HTR-8/SVneo (cell line): ENCODE measurements at regions not wholly inside any gene's neighbourhood (a gene's known extent, or its start where the extent isn't known, plus 50 kb on each side); places are given as distances from the start of the nearest gene placed in this dataset.

Experiments used
- DNase-seq: peaks from one replicate; pipeline ENCODE4 v3.0.0; 2011; ENCODE audit warnings: low spot score, mixed read lengths; ENCODE audit not compliant: insufficient read length
- FAIRE-seq: peaks from 2 replicates; lab custom pipeline; 2011; peaks lifted over from hg19 to GRCh38; lab: Jason Lieb, UNC

- DNase-seq (no peak), FAIRE-seq (no peak)
Measured at GRCh38 chr13:105395041-105395440, 1140.4 kb downstream of the EFNB2 start.

- FAIRE-seq (no peak), DNase-seq (no peak)
Measured at GRCh38 chr13:105389373-105389772, 1146.1 kb downstream of the EFNB2 start.

GRCh38 chr13:105377452-105377851 is 1158.0 kb downstream of the EFNB2 start:
- DNase-seq, result no peak
- FAIRE-seq, result no peak

GRCh38 chr13:105370011-105370650 is 1165.3 kb downstream of the EFNB2 start:
- DNase-seq (no peak), FAIRE-seq (no peak)

GRCh38 chr13:105368781-105369180 is 1166.7 kb downstream of the EFNB2 start:
- FAIRE-seq, result no peak

DNA sequence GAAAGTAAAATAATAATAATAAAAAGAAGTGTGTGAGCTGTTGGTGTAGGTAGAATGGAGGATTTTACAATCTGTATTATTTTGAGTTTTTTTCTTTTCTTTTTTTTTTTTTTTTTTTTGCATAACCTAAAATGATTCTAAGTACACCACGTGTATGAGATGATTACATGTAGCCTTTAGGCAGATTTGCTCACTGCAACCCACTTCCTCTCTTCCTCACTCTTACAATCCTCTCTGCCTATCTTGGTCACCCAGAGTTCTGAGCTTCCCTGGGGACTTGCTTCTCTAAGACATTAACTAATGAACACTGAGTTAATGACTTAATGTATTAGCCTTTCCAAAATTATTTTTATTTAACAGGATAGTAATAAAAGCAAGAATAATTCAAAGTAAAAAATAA is 1169.6 kb downstream of the EFNB2 start:
- DNase-seq (no peak), FAIRE-seq (no peak)

More at GRCh38 chr13:105368781-105369180, 1166.7 kb downstream of the EFNB2 start:
- no peak for DNase-seq

DNA sequence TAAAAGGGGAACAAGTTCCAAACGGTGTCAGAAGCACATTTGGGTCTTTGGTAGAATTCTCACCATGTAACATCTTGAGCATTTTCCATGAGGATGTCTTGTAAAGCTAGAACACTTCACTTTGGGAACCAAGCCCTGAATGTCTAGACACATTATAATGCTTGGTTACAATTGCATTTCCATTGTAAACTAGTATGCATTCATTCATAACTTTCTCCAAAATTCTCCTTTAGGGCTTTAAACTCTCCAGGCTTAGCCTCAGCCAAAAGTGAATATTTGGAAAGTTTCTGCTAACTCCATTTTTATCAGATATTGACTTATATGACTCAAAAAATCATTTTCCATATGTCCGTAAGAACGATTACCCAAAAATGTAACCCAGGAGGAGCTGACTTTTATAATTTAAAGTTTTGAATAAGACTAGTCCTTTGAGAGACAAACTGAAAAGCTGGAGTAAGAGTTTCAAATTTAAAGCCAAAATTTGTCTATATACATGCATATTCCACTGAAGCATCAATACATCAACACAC is 1170.4 kb downstream of the EFNB2 start:
- FAIRE-seq (no peak), DNase-seq (no peak)

GRCh38 chr13:105364191-105364590 is 1171.3 kb downstream of the EFNB2 start:
- FAIRE-seq (no peak), DNase-seq (no peak)

DNA sequence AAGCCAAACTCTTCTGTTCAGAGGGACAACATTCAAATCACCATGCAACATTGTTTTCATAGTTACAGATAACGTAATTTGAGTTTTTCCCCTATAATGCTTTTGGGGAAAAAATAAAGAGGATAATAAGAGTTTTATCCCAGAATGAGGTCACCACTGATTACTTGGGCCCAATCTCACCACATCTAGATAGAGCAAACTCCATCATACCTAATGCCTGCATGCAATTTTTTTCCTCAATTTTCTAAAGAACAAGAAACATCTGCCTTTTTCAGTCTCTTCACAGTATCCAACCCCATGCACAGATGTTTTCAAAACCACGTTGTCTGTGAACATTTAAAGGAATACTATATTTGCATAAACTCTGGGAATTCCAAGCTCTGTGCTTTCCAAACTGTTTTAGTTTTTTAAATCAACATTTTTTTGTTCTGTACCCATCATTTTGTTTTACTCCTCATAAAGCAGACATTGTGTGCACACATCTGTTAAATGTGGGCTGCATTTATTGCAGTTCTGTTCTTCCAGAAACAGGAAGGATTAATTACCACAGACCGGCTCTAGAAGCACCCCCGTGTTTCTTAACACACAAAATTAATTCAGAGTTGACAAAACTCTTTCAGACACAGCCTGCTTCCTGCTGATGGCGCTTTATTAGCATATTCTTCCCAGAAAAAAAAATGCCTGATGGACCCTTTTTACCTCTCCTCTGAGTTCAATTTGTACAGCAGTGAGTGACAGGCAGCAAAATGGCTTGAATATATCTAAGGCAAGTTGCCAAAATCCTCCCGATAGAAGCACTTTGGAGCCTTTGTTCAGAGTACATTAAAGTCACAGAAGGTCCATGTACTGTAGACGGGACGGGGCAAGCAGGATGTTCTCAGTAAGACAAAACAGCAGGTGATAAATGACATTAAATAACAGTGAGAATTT is 1171.9 kb downstream of the EFNB2 start:
- no peak for FAIRE-seq
- DNase-seq, result no peak

- no peak for FAIRE-seq
- no peak for DNase-seq
Measured at GRCh38 chr13:105353654-105354053, 1181.8 kb downstream of the EFNB2 start.

GRCh38 chr13:105349082-105349723 is 1186.3 kb downstream of the EFNB2 start:
- FAIRE-seq (no peak), DNase-seq (no peak)

DNA sequence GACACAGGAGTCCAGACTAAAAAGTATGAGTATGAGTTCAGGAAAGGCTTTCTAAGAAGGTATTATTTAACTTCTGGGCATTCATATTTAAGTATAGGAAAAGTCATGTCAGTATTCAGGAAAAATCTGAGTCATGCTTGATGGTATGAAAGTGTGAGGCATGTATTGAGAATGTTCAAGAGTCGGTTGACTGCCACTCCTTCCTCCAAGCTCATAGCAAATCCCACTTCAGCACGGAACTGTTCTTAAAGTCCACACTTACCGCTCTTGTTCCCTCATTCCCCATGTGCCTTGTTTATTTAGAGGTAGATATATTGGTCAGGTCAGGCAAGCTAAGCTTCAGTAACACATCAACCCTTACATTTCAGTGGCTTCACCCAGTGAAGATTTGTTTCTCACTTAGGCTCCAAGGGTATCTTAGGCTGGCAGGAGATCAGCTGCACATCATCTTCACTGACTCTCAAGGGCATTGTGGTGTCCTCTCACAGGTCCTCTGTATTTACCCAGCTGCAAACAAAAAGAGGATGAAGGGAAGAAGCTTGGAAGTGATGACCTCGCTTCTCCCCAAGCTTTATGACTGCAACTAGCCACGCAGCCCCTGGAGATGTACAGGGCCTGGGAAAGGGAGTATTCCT is 1189.2 kb downstream of the EFNB2 start:
- DNase-seq (peak; percentile 9), FAIRE-seq (no peak)

- FAIRE-seq (no peak), DNase-seq (no peak)
Measured at GRCh38 chr13:105345730-105346129, 1189.7 kb downstream of the EFNB2 start.

DNA sequence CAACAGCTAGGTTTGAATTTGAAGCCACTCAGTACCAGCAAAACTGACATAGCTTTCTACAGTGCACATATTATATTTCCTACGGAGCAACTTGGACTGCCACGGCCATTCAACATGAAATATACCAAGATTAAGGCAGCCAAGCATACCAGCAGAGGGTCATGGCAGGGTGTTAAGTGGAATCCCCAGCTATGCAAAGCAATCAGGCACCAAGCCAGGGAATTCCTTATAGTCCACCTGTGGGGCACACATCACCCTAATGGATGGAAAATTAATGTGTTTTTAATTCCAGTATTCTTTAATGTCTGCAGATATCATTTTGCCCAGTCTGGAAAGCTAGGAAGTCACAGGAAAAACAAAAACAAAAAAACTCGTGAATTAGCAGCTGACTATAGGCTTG is 1190.3 kb downstream of the EFNB2 start:
- FAIRE-seq (no peak), DNase-seq (no peak)

DNA sequence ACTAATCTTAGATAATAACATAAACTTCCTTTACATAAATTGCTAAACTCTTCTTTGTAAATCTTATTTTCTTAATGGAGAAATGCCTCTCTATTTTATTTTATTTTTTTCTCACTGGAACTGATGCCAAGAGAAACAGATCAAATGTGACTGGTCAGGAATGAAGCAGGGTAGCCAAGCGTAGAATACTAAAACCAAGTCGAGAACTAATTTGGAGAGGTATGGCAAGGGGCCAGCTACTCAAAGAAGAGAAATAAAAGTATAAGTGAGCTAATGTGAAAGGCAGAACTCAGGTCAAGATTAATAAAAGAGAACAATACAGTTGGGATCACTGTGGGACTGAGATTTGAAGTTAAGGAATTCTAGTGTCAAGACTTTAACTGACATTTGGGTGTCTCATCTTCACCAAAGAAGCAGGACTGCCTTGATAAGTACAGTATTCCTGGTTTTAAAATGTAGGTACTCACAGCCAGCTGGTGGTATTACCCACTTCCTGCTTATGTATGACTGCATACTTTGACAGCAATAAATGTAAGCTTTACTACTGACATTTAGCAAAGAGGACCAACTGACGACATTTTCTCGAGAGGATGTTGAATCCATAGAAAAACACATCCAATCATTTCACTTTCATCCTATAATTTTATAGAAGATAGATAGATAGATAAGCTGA is 1192.2 kb downstream of the EFNB2 start:
- DNase-seq (no peak), FAIRE-seq (no peak)

GRCh38 chr13:105342281-105342820 is 1193.1 kb downstream of the EFNB2 start:
- FAIRE-seq, result no peak
- no peak for DNase-seq

GRCh38 chr13:105341758-105342157 is 1193.7 kb downstream of the EFNB2 start:
- FAIRE-seq, result no peak

GRCh38 chr13:105341256-105341655 is 1194.2 kb downstream of the EFNB2 start:
- FAIRE-seq (no peak), DNase-seq (no peak)

More at GRCh38 chr13:105341758-105342157, 1193.7 kb downstream of the EFNB2 start:
- DNase-seq, result no peak

GRCh38 chr13:105340061-105340606 is 1195.3 kb downstream of the EFNB2 start:
- no peak for DNase-seq
- no peak for FAIRE-seq
